Keratinocyte (primary cell): ENCODE measurements at regions not wholly inside any gene's neighbourhood (a gene's known extent, or its start where the extent isn't known, plus 50 kb on each side); places are given as distances from the start of the nearest gene placed in this dataset.

Experiments
- DNase-seq: peaks from one replicate; pipeline ENCODE4 v3.0.0-alpha.2; 2011; ENCODE audit warnings: low read depth, missing footprints, low spot score
- FAIRE-seq: peaks from 2 replicates; lab custom pipeline; 2011; peaks lifted over from hg19 to GRCh38; lab: Jason Lieb, UNC
- H2AFZ ChIP-seq: 2 replicates; pipeline ENCODE4 v1.6.0; 2012; ENCODE audit warnings: low read length, control low read depth, inconsistent platforms; ENCODE audit not compliant: control insufficient read depth
- H3K27ac ChIP-seq: 2 replicates; pipeline ENCODE4 v1.5.1; 2011; ENCODE audit warnings: low read length; ENCODE audit not compliant: control insufficient read depth, insufficient read depth
- H3K27me3 ChIP-seq: 3 replicates; pipeline ENCODE4 v1.6.0; 2011; ENCODE audit warnings: low read length; ENCODE audit not compliant: control insufficient read depth, insufficient read depth; ENCODE audit errors: extremely low read depth
- H3K36me3 ChIP-seq, 2 experiments: 2 replicates in 1 of 2; 3 replicates in 1 of 2; pipeline ENCODE4 v1.5.1; 2011; ENCODE audit warnings: low read length in 2 of 2, mild to moderate bottlenecking in 1 of 2; ENCODE audit not compliant: control insufficient read depth in 2 of 2, insufficient read depth in 2 of 2; ENCODE audit errors: extremely low read depth in 1 of 2
- H3K4me1 ChIP-seq: 3 replicates; pipeline ENCODE4 v1.5.1; 2011; ENCODE audit warnings: low read length; ENCODE audit not compliant: control insufficient read depth, insufficient read depth; ENCODE audit errors: extremely low read depth
- H3K4me2 ChIP-seq: 3 replicates; pipeline ENCODE4 v1.6.0; 2011; ENCODE audit warnings: low read depth, low read length; ENCODE audit not compliant: control insufficient read depth, insufficient read depth; ENCODE audit errors: extremely low read depth
- H3K4me3 ChIP-seq, 3 experiments: fragments of 200-600 bp in 1 of 3; sonication (generic) in 1 of 3; 2 replicates in 2 of 3; 3 replicates in 1 of 3; pipeline ENCODE4 v1.5.1; 2011 to 2016; ENCODE audit warnings: low read length in 3 of 3, mild to moderate bottlenecking in 3 of 3, control low read depth in 2 of 3, inconsistent platforms in 1 of 3, low read depth in 1 of 3, mixed read lengths in 1 of 3, mixed run types in 1 of 3, moderate library complexity in 1 of 3; ENCODE audit not compliant: control insufficient read depth in 2 of 3, insufficient read depth in 2 of 3; ENCODE audit errors: extremely low read depth in 1 of 3
- H3K79me2 ChIP-seq: 2 replicates; pipeline ENCODE4 v1.6.0; 2012; ENCODE audit warnings: low read length; ENCODE audit not compliant: control insufficient read depth, insufficient read depth
- H3K9ac ChIP-seq: 3 replicates; pipeline ENCODE4 v1.6.0; 2011; ENCODE audit warnings: low read length; ENCODE audit not compliant: control insufficient read depth, insufficient read depth; ENCODE audit errors: extremely low read depth
- H3K9me1 ChIP-seq: 3 replicates; pipeline ENCODE4 v1.6.0; 2011; ENCODE audit warnings: low read length; ENCODE audit not compliant: control insufficient read depth, insufficient read depth; ENCODE audit errors: extremely low read depth
- H3K9me3 ChIP-seq: 2 replicates; pipeline ENCODE4 v1.5.1; 2012; ENCODE audit warnings: low read depth, low read length; ENCODE audit not compliant: control insufficient read depth
- H4K20me1 ChIP-seq: 3 replicates; pipeline ENCODE4 v1.6.0; 2011; ENCODE audit warnings: low read length; ENCODE audit not compliant: control insufficient read depth, insufficient read depth; ENCODE audit errors: extremely low read depth
- CTCF ChIP-seq, 3 experiments: IDR thresholded peaks in 1 of 3; conservative IDR thresholded peaks in 1 of 3; optimal IDR thresholded peaks in 1 of 3; 2 replicates in 2 of 3; 3 replicates in 1 of 3; pipeline versions ENCODE3 to v1.5.1; 2011; ENCODE audit warnings: low read length in 3 of 3, mild to moderate bottlenecking in 3 of 3, moderate library complexity in 2 of 3, control low read depth in 1 of 3, inconsistent platforms in 1 of 3; ENCODE audit not compliant: insufficient read depth in 2 of 3; ENCODE audit errors: extremely low read depth in 1 of 3
- EZH2 ChIP-seq: IDR thresholded peaks from one replicate; pipeline ENCODE4 v1.6.1; 2012; ENCODE audit warnings: inconsistent platforms, mild to moderate bottlenecking, low read length, moderate library complexity
- dilution Hi-C: fragments of 300-500 bp; cut with MboI; formaldehyde crosslinking; loops from one replicate; pipeline ENCODE4 v1.7.0; 2020; ENCODE audit warnings: low sequenced_read_pairs; ENCODE audit not compliant: extremely low pct_ligation_motif_present

DNA sequence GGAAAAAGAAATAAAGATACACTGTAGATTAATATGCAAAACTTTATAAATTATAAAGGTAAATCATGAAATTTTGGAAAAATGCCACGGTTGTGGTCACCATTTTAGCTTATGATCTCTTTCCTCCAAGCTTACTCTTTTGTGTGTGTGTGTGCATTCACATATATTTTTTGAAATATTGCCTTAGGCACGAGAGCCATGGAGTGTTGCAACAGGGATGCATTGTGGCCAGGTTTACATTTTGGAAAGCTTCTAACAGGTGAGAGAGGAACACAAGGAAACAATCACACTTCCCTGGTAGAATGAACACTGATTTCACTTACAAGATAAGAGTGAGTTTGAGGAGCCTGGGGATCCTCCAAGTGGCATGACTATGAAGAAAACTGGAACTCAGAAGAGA, 214.5 kb upstream of the TENT5A start:
- FAIRE-seq = no peak
- H3K9ac ChIP-seq = no peak overlapping the region

DNA sequence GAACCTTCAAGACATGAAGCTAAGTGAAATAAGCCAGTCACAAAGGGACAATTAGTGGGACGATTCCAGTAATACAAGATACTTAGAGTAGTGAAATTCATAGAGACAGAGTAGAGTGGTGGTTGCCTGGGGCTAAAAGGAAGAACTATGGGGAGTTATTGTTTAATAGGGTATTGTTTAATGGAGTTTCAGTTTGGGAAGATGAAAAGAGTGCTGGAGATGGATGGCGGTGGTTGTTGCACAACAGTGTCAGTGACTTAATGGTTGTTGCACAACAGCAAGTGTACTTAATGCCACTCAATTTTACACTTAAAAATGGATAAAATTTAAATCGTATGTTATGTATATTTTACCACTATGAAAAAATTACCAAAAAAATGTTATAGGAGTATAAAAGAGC, 209.7 kb upstream of the TENT5A start:
- dilution Hi-C loops = no loop called here
- H3K9me3 ChIP-seq = no peaks in the 10 kb centered on the region
- no peaks in the 10 kb centered on the region for H3K36me3 ChIP-seq
- no peak overlapping the region for H3K9ac ChIP-seq
- TF ChIP-seq EZH2 = no peak
- no peak for TF ChIP-seq CTCF (optimal IDR thresholded peaks at IDR 0.05 in 1 of 3, IDR thresholded peaks at IDR 0.05 in 1 of 3, conservative IDR thresholded peaks at IDR 0.05 in 1 of 3; ENCODE audit: extremely low read depth in 1 of 3, insufficient read depth in 2 of 3, low read length in 3 of 3)
- DNase-seq = no peak
- no peak overlapping the region for H3K27ac ChIP-seq
- no peaks in the 10 kb centered on the region for H3K27me3 ChIP-seq
- no peak overlapping the region for H3K4me2 ChIP-seq
- H3K79me2 ChIP-seq = no peaks in the 10 kb centered on the region
- no peaks in the 10 kb centered on the region for H3K4me1 ChIP-seq
- H3K4me3 ChIP-seq = no peak overlapping the region
- no peaks in the 10 kb centered on the region for H3K9me1 ChIP-seq
- no peak overlapping the region for H2AFZ ChIP-seq
- no peak for FAIRE-seq
- no peaks in the 10 kb centered on the region for H4K20me1 ChIP-seq

More for the DNA sequence above, 214.5 kb upstream of the TENT5A start:
- Histone ChIP-seq H2AFZ (no peak overlapping the region), H3K4me2 (no peak overlapping the region), H3K4me1 (no peaks in the 10 kb centered on the region), H3K27me3 (no peaks in the 10 kb centered on the region), H3K36me3 (no peaks in the 10 kb centered on the region), H3K4me3 (no peak overlapping the region), H4K20me1 (no peaks in the 10 kb centered on the region), H3K27ac (no peak overlapping the region), H3K9me1 (no peaks in the 10 kb centered on the region), H3K79me2 (no peaks in the 10 kb centered on the region), H3K9me3 (no peaks in the 10 kb centered on the region)
- no peak for DNase-seq
- no peak for TF ChIP-seq EZH2
- TF ChIP-seq CTCF (optimal IDR thresholded peaks at IDR 0.05 in 1 of 3, IDR thresholded peaks at IDR 0.05 in 1 of 3, conservative IDR thresholded peaks at IDR 0.05 in 1 of 3; ENCODE audit: extremely low read depth in 1 of 3, insufficient read depth in 2 of 3, low read length in 3 of 3) = no peak
- dilution Hi-C loops = no loop called here
